ENCODE measurements at regions not wholly inside any gene's neighbourhood (a gene's known extent, or its start where the extent isn't known, plus 50 kb on each side); places are given as distances from the start of the nearest gene placed in this dataset.
"Not testable (repeated sequence)": the region's sequence is repeated elsewhere in the genome, so short reads cannot be mapped to it uniquely, and the experiment has no call there.

- no peak overlapping the region for H3K27ac Mint-ChIP-seq (ENCODE audit: unreplicated experiment)
- H3K36me3 Mint-ChIP-seq (ENCODE audit: unreplicated experiment), result no peaks in the 10 kb centered on the region
- TF ChIP-seq CTCF (IDR thresholded peaks at IDR 0.05; ENCODE audit: partially characterized antibody, unreplicated experiment), result no peak
- DNase-seq, result no peak
- H3K4me3 Mint-ChIP-seq (ENCODE audit: unreplicated experiment), result no peak overlapping the region
- peaks cover 3% of the 10 kb centered on the region for H3K27me3 Mint-ChIP-seq (ENCODE audit: unreplicated experiment)
- H3K9me3 Mint-ChIP-seq (ENCODE audit: unreplicated experiment), result peaks cover 2% of the 10 kb centered on the region
- peaks cover 15% of the 10 kb centered on the region for H3K4me1 Mint-ChIP-seq (ENCODE audit: low read depth, unreplicated experiment)
Measured at GRCh38 chr10:21289271-21289670, 236.2 kb downstream of the SKIDA1 start.

GRCh38 chr10:21285742-21286331 lies 239.6 kb downstream of the SKIDA1 start:
- DNase-seq, result no peak
- H3K27ac Mint-ChIP-seq (ENCODE audit: unreplicated experiment), result no peak overlapping the region
- TF ChIP-seq CTCF (IDR thresholded peaks at IDR 0.05; ENCODE audit: partially characterized antibody, unreplicated experiment), result no peak
- no peak overlapping the region for H3K4me3 Mint-ChIP-seq (ENCODE audit: unreplicated experiment)
- peaks cover 2% of the 10 kb centered on the region for H3K9me3 Mint-ChIP-seq (ENCODE audit: unreplicated experiment)
- peaks cover 1% of the 10 kb centered on the region for H3K4me1 Mint-ChIP-seq (ENCODE audit: low read depth, unreplicated experiment)
- peaks cover 3% of the 10 kb centered on the region for H3K27me3 Mint-ChIP-seq (ENCODE audit: unreplicated experiment)
- H3K36me3 Mint-ChIP-seq (ENCODE audit: unreplicated experiment), result no peaks in the 10 kb centered on the region

DNA sequence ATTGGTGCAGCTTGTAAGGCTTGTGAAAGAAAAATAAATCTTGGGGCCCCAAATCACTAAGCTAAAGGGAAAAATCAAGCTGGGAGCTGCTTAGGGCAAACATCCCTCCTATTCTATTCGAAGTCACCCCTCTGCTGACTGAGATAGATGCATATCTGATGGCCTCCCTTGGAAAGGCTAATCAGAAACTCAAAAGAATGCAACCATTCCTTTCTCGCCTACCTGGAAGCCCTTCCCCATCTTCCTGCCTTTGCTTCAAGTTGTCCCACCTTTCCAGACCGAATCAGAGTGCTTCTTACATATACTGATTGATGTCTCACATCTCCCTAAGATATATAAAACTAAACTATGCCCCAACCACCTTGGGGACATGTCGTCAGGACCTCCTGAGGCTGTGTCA lies 240.3 kb downstream of the SKIDA1 start:
- Mint-ChIP-seq H3K27ac (ENCODE audit: unreplicated experiment) (no peak overlapping the region), H3K9me3 (ENCODE audit: unreplicated experiment) (peaks cover 2% of the 10 kb centered on the region), H3K27me3 (ENCODE audit: unreplicated experiment) (peaks cover 2% of the 10 kb centered on the region), H3K36me3 (ENCODE audit: unreplicated experiment) (peaks cover 2% of the 10 kb centered on the region), H3K4me1 (ENCODE audit: low read depth, unreplicated experiment) (peaks cover 1% of the 10 kb centered on the region), H3K4me3 (ENCODE audit: unreplicated experiment) (no peak overlapping the region)
- TF ChIP-seq CTCF (IDR thresholded peaks at IDR 0.05; ENCODE audit: partially characterized antibody, unreplicated experiment), result no peak
- no peak for DNase-seq

DNA sequence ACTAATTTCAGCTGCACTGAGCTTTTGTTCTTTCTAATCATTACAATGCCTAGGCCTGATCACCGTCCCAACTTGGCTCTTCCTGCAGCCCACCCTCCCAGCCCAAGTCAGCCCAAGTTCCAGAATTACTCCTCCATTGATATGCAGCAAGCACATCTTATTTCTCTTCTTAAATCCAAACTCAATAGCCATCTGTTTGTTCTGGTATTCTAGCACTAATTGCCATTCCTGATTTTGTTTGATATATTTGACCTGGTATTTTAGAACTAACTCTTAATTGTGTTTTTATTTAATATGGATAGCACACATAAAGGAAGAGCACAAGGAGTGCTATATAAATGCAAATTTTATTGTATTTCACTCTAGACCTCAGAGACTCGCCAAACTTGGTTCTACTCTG lies 241.2 kb downstream of the SKIDA1 start:
- DNase-seq, result no peak
- Mint-ChIP-seq H3K36me3 (ENCODE audit: unreplicated experiment) (peaks cover 4% of the 10 kb centered on the region), H3K4me3 (ENCODE audit: unreplicated experiment) (no peak overlapping the region), H3K9me3 (ENCODE audit: unreplicated experiment) (peaks cover 2% of the 10 kb centered on the region), H3K4me1 (ENCODE audit: low read depth, unreplicated experiment) (peaks cover 1% of the 10 kb centered on the region), H3K27me3 (ENCODE audit: unreplicated experiment) (peaks cover 2% of the 10 kb centered on the region), H3K27ac (ENCODE audit: unreplicated experiment) (no peak overlapping the region)
- no peak for TF ChIP-seq CTCF (IDR thresholded peaks at IDR 0.05; ENCODE audit: partially characterized antibody, unreplicated experiment)

DNA sequence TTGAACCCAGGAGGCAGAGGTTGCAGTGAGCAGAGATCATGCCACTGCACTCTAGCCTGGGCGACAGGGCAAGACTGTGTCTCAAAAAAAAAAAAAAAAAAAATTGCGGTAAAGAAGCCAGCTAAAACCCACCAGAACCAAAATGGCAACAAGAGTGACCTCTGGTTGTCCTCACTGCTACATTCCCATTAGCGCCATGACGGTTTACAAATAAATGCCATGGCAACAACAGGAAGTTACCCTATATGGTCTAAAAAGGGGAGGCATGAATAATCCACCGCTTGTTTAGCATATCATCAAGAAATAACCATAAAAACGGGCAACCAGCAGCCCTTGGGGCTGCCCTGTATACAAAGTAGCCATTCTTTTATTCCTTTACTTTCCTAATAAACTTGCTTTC lies 242.4 kb downstream of the SKIDA1 start:
- H3K4me1 Mint-ChIP-seq (ENCODE audit: low read depth, unreplicated experiment); H3K27me3 Mint-ChIP-seq (ENCODE audit: unreplicated experiment); H3K9me3 Mint-ChIP-seq (ENCODE audit: unreplicated experiment); H3K36me3 Mint-ChIP-seq (ENCODE audit: unreplicated experiment); DNase-seq; H3K27ac Mint-ChIP-seq (ENCODE audit: unreplicated experiment); H3K4me3 Mint-ChIP-seq (ENCODE audit: unreplicated experiment): not testable (repeated sequence)
